Caco-2 (cell line): ENCODE measurements at regions not wholly inside any gene's neighbourhood (a gene's known extent, or its start where the extent isn't known, plus 50 kb on each side); places are given as distances from the start of the nearest gene placed in this dataset.

Experiments
- BruUV-seq: library from RNA; stranded (reverse); fragments of 400-500 nt; replicated peaks from 2 replicates; lab custom pipeline; 2021; lab: Mats Ljungman, UMichigan
- CTCF ChIA-PET: fragments of 300-600 bp; sonication (Branson Sonifier 250); formaldehyde crosslinking; loops from one replicate; lab custom pipeline; 2022; ENCODE audit warnings: antibody characterized with exemption; lab: Charles Lee
- POLR2A ChIA-PET: fragments of 300-600 bp; sonication (Branson Sonifier 250); formaldehyde crosslinking; loops from one replicate; lab custom pipeline; 2022; ENCODE audit warnings: antibody characterized with exemption; lab: Charles Lee
- DNase-seq, 2 experiments: peaks; one replicate each; pipeline versions ENCODE4 v3.0.0 to v3.0.0-alpha.2; 2020 to 2022
- H3K27me3 ChIP-seq: replicated peaks from 2 replicates; pipeline ENCODE4 v1.6.0; 2011; ENCODE audit warnings: low read length; ENCODE audit not compliant: control insufficient read depth, insufficient read depth
- H3K36me3 ChIP-seq: 2 replicates; pipeline ENCODE4 v1.5.1; 2011; ENCODE audit warnings: low read length; ENCODE audit not compliant: control insufficient read depth, insufficient read depth
- H3K4me1 ChIP-seq: fragments of 250-450 bp; sonication (Bioruptor Pico); 2 replicates; pipeline ENCODE4 v1.5.1; 2020; ENCODE audit warnings: mild to moderate bottlenecking
- H3K4me3 ChIP-seq: 2 replicates; pipeline ENCODE4 v1.5.1; 2011; ENCODE audit warnings: low read depth, mild to moderate bottlenecking, control low read depth, low read length
- H3K9me3 ChIP-seq: fragments of 250-450 bp; sonication (Bioruptor Pico); 2 replicates; pipeline ENCODE4 v1.5.1; 2020; ENCODE audit warnings: mild to moderate bottlenecking, moderate library complexity
- H3K27ac Mint-ChIP-seq: one replicate; pipeline ENCODE4 v1.8.0; 2022; ENCODE audit warnings: mixed read lengths; ENCODE audit not compliant: unreplicated experiment
- H3K27me3 Mint-ChIP-seq: one replicate; pipeline ENCODE4 v1.8.0; 2022; ENCODE audit warnings: mixed read lengths; ENCODE audit not compliant: insufficient read depth, unreplicated experiment
- H3K36me3 Mint-ChIP-seq: one replicate; pipeline ENCODE4 v1.8.0; 2022; ENCODE audit warnings: mild to moderate bottlenecking, mixed read lengths; ENCODE audit not compliant: insufficient read depth, unreplicated experiment
- H3K4me1 Mint-ChIP-seq: one replicate; pipeline ENCODE4 v1.8.0; 2022; ENCODE audit warnings: low read depth, mixed read lengths; ENCODE audit not compliant: unreplicated experiment
- H3K4me3 Mint-ChIP-seq: one replicate; pipeline ENCODE4 v1.8.0; 2022; ENCODE audit warnings: mild to moderate bottlenecking, moderate library complexity, mixed read lengths; ENCODE audit not compliant: unreplicated experiment
- H3K9me3 Mint-ChIP-seq: one replicate; pipeline ENCODE4 v1.8.0; 2022; ENCODE audit warnings: mixed read lengths; ENCODE audit not compliant: unreplicated experiment
- CTCF ChIP-seq, 2 experiments: fragments of 200-600 bp in 1 of 2; IDR thresholded peaks; 1 replicate in 1 of 2; 2 replicates in 1 of 2; pipeline versions ENCODE4 v1.5.1 to v1.8.0; 2011 to 2022; ENCODE audit warnings: antibody characterized with exemption in 1 of 2, control low read depth in 1 of 2, inconsistent platforms in 1 of 2, low read depth in 1 of 2, low read length in 1 of 2, mild to moderate bottlenecking in 1 of 2, moderate library complexity in 1 of 2; ENCODE audit not compliant: insufficient read depth in 1 of 2, severe bottlenecking in 1 of 2, unreplicated experiment in 1 of 2
- intact Hi-C: fragments of 100-400 bp; cut with micrococcal nuclease; formaldehyde crosslinking; loops from one replicate; pipeline ENCODE4 v1.10.0; 2022; ENCODE audit not compliant: unreplicated experiment

DNA sequence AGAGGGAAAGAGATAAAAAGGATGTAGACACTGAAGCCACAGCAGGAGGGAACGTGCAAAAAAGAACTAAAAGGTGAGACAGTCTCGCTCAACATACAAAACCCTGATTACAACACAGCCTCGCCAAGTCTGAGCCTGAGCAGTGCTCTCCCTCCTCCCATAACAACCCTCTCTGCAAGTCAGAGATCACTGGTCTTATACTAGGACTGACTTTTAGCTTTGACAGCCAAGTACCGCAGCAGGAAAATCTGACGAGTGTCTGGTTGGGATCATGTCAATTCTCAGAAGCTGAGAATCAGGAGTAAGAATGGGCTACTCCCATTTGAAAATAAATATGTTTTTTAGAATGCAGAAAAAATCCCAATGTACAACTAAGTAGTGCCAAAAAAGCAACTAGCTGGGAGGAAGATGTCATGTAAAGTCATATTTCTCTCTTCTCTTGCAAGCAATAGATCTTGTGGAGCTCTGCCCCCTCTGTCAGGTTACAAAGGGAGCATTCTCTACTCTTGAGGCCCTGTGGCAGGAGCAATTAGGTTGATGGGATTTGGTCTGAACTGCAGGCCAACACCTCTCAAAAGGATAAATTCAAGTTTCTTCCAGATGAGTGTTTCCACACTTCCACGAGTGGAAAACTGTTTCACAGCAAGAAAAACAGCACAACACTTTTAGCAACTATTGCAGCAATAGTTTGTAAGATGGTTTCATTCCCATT is 118.9 kb upstream of the COL21A1 start:
- Mint-ChIP-seq H3K9me3 (no peaks in the 10 kb centered on the region), H3K27ac (no peak overlapping the region), H3K4me3 (no peak overlapping the region), H3K27me3 (no peaks in the 10 kb centered on the region), H3K36me3 (no peaks in the 10 kb centered on the region), H3K4me1 (peaks cover 32% of the 10 kb centered on the region)
- DNase-seq = no peak
- Histone ChIP-seq H3K36me3 (no peaks in the 10 kb centered on the region), H3K9me3 (no peaks in the 10 kb centered on the region), H3K27me3 (no peaks in the 10 kb centered on the region), H3K4me3 (no peak overlapping the region), H3K4me1 (peaks cover 16% of the 10 kb centered on the region)
- TF ChIP-seq CTCF (IDR thresholded peaks at IDR 0.05; ENCODE audit: insufficient read depth in 1 of 2, low read depth in 1 of 2, low read length in 1 of 2, severe bottlenecking in 1 of 2, unreplicated experiment in 1 of 2) = no peak
- intact Hi-C loops = no loop called here
- POLR2A ChIA-PET = no interaction called here
- BruUV-seq = no TSS peak
- CTCF ChIA-PET = no interaction called here

DNA sequence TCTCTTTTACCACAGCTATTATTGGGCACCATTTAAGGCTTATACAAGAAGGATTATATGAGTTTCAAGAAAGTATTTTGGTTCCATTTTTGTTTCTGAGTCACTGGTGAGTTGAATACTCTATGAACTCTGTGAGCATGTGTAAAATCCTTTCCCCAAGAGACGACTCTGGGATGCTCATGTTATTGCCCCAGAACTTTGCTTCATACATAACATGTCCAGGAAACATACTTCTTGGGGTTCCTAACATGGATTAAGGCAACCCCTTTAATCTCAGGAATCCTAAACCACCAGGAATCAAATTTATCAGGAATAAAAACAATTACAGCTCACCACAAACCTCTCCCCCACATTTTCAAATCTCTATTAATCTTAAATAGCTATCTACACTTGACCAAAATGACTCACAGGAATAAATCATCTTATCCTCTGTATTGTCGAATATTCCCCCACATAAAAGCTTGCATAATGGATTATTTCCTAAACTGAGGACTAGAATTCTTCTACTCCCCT is 117.5 kb upstream of the COL21A1 start:
- BruUV-seq = no TSS peak
- H3K4me1 Mint-ChIP-seq = peaks cover 18% of the 10 kb centered on the region
- no peak for DNase-seq
- H3K4me3 Mint-ChIP-seq = no peak overlapping the region
- no peaks in the 10 kb centered on the region for H3K36me3 Mint-ChIP-seq
- H3K4me1 ChIP-seq = peaks cover 3% of the 10 kb centered on the region; the same call in 1 of the 2 replicates
- H3K36me3 ChIP-seq = no peaks in the 10 kb centered on the region
- intact Hi-C loops = no loop called here
- POLR2A ChIA-PET = no interaction called here
- no peaks in the 10 kb centered on the region for H3K27me3 Mint-ChIP-seq
- CTCF ChIA-PET = interaction anchor here (1.1 kb wide), 1 partner anchor 206 kb away, joined by 3 read pairs; no protein-coding TSS in a partner anchor
- no peaks in the 10 kb centered on the region for H3K9me3 ChIP-seq
- H3K27ac Mint-ChIP-seq = no peak overlapping the region
- H3K9me3 Mint-ChIP-seq = no peaks in the 10 kb centered on the region
- TF ChIP-seq CTCF (IDR thresholded peaks at IDR 0.05; ENCODE audit: insufficient read depth in 1 of 2, low read depth in 1 of 2, low read length in 1 of 2, severe bottlenecking in 1 of 2, unreplicated experiment in 1 of 2) = no peak
- H3K27me3 ChIP-seq = no peaks in the 10 kb centered on the region
- no peak overlapping the region for H3K4me3 ChIP-seq

- no peak for TF ChIP-seq CTCF (IDR thresholded peaks at IDR 0.05; ENCODE audit: insufficient read depth in 1 of 2, low read depth in 1 of 2, low read length in 1 of 2, severe bottlenecking in 1 of 2, unreplicated experiment in 1 of 2)
- POLR2A ChIA-PET = no interaction called here
- no TSS peak for BruUV-seq
Measured at GRCh38 chr6:56364431-56364826, 117.0 kb upstream of the COL21A1 start.

More at GRCh38 chr6:56364431-56364826, 117.0 kb upstream of the COL21A1 start:
- H3K4me3 ChIP-seq = no peak overlapping the region
- intact Hi-C loops = no loop called here
- H3K27me3 ChIP-seq = no peaks in the 10 kb centered on the region
- no peak overlapping the region for H3K27ac Mint-ChIP-seq
- H3K36me3 ChIP-seq = no peaks in the 10 kb centered on the region
- H3K4me1 Mint-ChIP-seq = peaks cover 17% of the 10 kb centered on the region
- no peaks in the 10 kb centered on the region for H3K9me3 Mint-ChIP-seq
- CTCF ChIA-PET = interaction anchor here (1.1 kb wide), 1 partner anchor 207 kb away, joined by 3 read pairs; no protein-coding TSS in a partner anchor
- no peaks in the 10 kb centered on the region for H3K36me3 Mint-ChIP-seq
- no peak overlapping the region for H3K4me3 Mint-ChIP-seq
- no peaks in the 10 kb centered on the region for H3K9me3 ChIP-seq
- no peak for DNase-seq
- no peaks in the 10 kb centered on the region for H3K27me3 Mint-ChIP-seq
- H3K4me1 ChIP-seq = no peaks in the 10 kb centered on the region
